CD8-positive, alpha-beta memory T cell (primary cell): ENCODE measurements at regions not wholly inside any gene's neighbourhood (a gene's known extent, or its start where the extent isn't known, plus 50 kb on each side); places are given as distances from the start of the nearest gene placed in this dataset.

Experiments
- CTCF ChIA-PET: fragments of 350-600 bp; sonication (Branson Sonifier 250); formaldehyde crosslinking; loops from one replicate; lab custom pipeline; 2021; ENCODE audit warnings: antibody characterized with exemption; lab: Charles Lee
- POLR2A ChIA-PET: fragments of 350-600 bp; sonication (Branson Sonifier 250); formaldehyde crosslinking; loops from one replicate; lab custom pipeline; 2021; ENCODE audit warnings: antibody characterized with exemption; lab: Charles Lee
- DNase-seq, 5 donors: peaks; one replicate each; pipeline versions ENCODE4 v3.0.0 to v3.0.0-alpha.2; 2020 to 2022; ENCODE audit warnings: mixed read lengths in 1 of 5
- H3K27ac ChIP-seq: one replicate; pipeline ENCODE4 v1.7.0; 2013; ENCODE audit warnings: low read depth, mild to moderate bottlenecking, low read length, moderate library complexity
- H3K27me3 ChIP-seq: 2 replicates; pipeline ENCODE4 v1.7.0; 2013; ENCODE audit warnings: low read length, mild to moderate bottlenecking; ENCODE audit not compliant: insufficient read depth, poor library complexity, severe bottlenecking
- H3K36me3 ChIP-seq: 2 replicates; pipeline ENCODE4 v1.7.0; 2013; ENCODE audit warnings: mild to moderate bottlenecking, low read length, moderate library complexity; ENCODE audit not compliant: insufficient read depth
- H3K4me1 ChIP-seq: 2 replicates; pipeline ENCODE4 v1.7.0; 2013; ENCODE audit warnings: mild to moderate bottlenecking, low read length, moderate library complexity; ENCODE audit not compliant: insufficient read depth
- H3K4me3 ChIP-seq: 2 replicates; pipeline ENCODE4 v1.7.0; 2013; ENCODE audit warnings: mild to moderate bottlenecking, low read length
- H3K9me3 ChIP-seq: 2 replicates; pipeline ENCODE4 v1.7.0; 2013; ENCODE audit warnings: mild to moderate bottlenecking, low read length
- H3K27ac Mint-ChIP-seq, 8 donors: one replicate each; pipeline ENCODE4 v1.8.0; 2020 to 2021; ENCODE audit warnings: mixed read lengths in 8 of 8, mild to moderate bottlenecking in 6 of 8, inconsistent platforms in 3 of 8, moderate library complexity in 3 of 8
- H3K27me3 Mint-ChIP-seq, 2 donors: one replicate each; pipeline ENCODE4 v1.8.0; 2020 to 2021; ENCODE audit warnings: mixed read lengths in 2 of 2, mild to moderate bottlenecking in 1 of 2, moderate library complexity in 1 of 2
- H3K36me3 Mint-ChIP-seq, 3 donors: one replicate each; pipeline ENCODE4 v1.8.0; 2020 to 2021; ENCODE audit warnings: mixed read lengths in 3 of 3, inconsistent platforms in 1 of 3, mild to moderate bottlenecking in 1 of 3
- H3K4me1 Mint-ChIP-seq, 3 donors: one replicate each; pipeline ENCODE4 v1.8.0; 2020 to 2021; ENCODE audit warnings: mixed read lengths in 3 of 3, inconsistent platforms in 1 of 3, mild to moderate bottlenecking in 1 of 3
- H3K4me3 Mint-ChIP-seq, 7 donors: one replicate each; pipeline ENCODE4 v1.8.0; 2020 to 2021; ENCODE audit warnings: mixed read lengths in 7 of 7, mild to moderate bottlenecking in 6 of 7, moderate library complexity in 4 of 7, inconsistent platforms in 2 of 7
- H3K9me3 Mint-ChIP-seq, 5 donors: one replicate each; pipeline ENCODE4 v1.8.0; 2020 to 2022; ENCODE audit warnings: mixed read lengths in 5 of 5, mild to moderate bottlenecking in 3 of 5, moderate library complexity in 2 of 5, inconsistent platforms in 1 of 5

- H3K4me3 Mint-ChIP-seq: no peak overlapping the region
- H3K27me3 Mint-ChIP-seq: no peaks in the 10 kb centered on the region
- no peak for DNase-seq
- ChIA-PET POLR2A (no interaction called here), CTCF (no interaction called here)
- peaks cover 7 to 33% (median 20%) of the 10 kb centered on the region in 5 donors for H3K9me3 Mint-ChIP-seq
- H3K4me3 ChIP-seq: no peak overlapping the region
- no peak overlapping the region for H3K27ac Mint-ChIP-seq
- no peaks in the 10 kb centered on the region for H3K27me3 ChIP-seq
- H3K27ac ChIP-seq: no peak overlapping the region
- no peaks in the 10 kb centered on the region for H3K9me3 ChIP-seq
- no peaks in the 10 kb centered on the region for H3K4me1 Mint-ChIP-seq
- H3K36me3 ChIP-seq: no peaks in the 10 kb centered on the region
- no peaks in the 10 kb centered on the region for H3K36me3 Mint-ChIP-seq
- H3K4me1 ChIP-seq: no peaks in the 10 kb centered on the region
Measured at GRCh38 chr4:132228676-132229075, 920.4 kb upstream of the PCDH10 start.

- Mint-ChIP-seq H3K36me3 (no peaks in the 10 kb centered on the region), H3K27me3 (no peaks in the 10 kb centered on the region), H3K4me3 (no peak overlapping the region), H3K27ac (no peak overlapping the region), H3K9me3 (peaks cover 5 to 21% (median 20%) of the 10 kb centered on the region in 5 donors), H3K4me1 (no peaks in the 10 kb centered on the region)
- Histone ChIP-seq H3K9me3 (no peaks in the 10 kb centered on the region), H3K4me3 (no peak overlapping the region), H3K27ac (no peak overlapping the region), H3K4me1 (no peaks in the 10 kb centered on the region), H3K36me3 (no peaks in the 10 kb centered on the region), H3K27me3 (no peaks in the 10 kb centered on the region)
- ChIA-PET POLR2A (no interaction called here), CTCF (no interaction called here)
- DNase-seq: no peak
Measured at GRCh38 chr4:132230025-132230424, 919.1 kb upstream of the PCDH10 start.

GRCh38 chr4:132238697-132239096 lies 910.4 kb upstream of the PCDH10 start:
- no peak overlapping the region for H3K4me3 Mint-ChIP-seq
- ChIA-PET POLR2A (no interaction called here), CTCF (no interaction called here)
- H3K4me3 ChIP-seq: no peak overlapping the region
- no peaks in the 10 kb centered on the region for H3K36me3 ChIP-seq
- peaks cover 1 to 18% (median 7%) of the 10 kb centered on the region in 5 donors for H3K9me3 Mint-ChIP-seq
- no peaks in the 10 kb centered on the region for H3K36me3 Mint-ChIP-seq
- no peaks in the 10 kb centered on the region for H3K9me3 ChIP-seq
- no peaks in the 10 kb centered on the region for H3K27me3 Mint-ChIP-seq
- H3K27ac ChIP-seq: no peak overlapping the region
- no peaks in the 10 kb centered on the region for H3K27me3 ChIP-seq
- H3K4me1 ChIP-seq: no peaks in the 10 kb centered on the region
- DNase-seq: no peak
- H3K4me1 Mint-ChIP-seq: no peaks in the 10 kb centered on the region
- no peak overlapping the region for H3K27ac Mint-ChIP-seq

GRCh38 chr4:132240081-132240480 lies 909.0 kb upstream of the PCDH10 start:
- Mint-ChIP-seq H3K36me3 (no peaks in the 10 kb centered on the region), H3K27me3 (no peaks in the 10 kb centered on the region), H3K4me3 (no peak overlapping the region), H3K9me3 (peaks cover 1 to 28% (median 8%) of the 10 kb centered on the region in 5 donors), H3K27ac (no peak overlapping the region), H3K4me1 (no peaks in the 10 kb centered on the region)
- no peak for DNase-seq
- no peaks in the 10 kb centered on the region for H3K9me3 ChIP-seq
- CTCF ChIA-PET: no interaction called here
- no peaks in the 10 kb centered on the region for H3K36me3 ChIP-seq
- H3K27me3 ChIP-seq: no peaks in the 10 kb centered on the region
- H3K4me1 ChIP-seq: no peaks in the 10 kb centered on the region
- no peak overlapping the region for H3K27ac ChIP-seq
- POLR2A ChIA-PET: no interaction called here
- no peak overlapping the region for H3K4me3 ChIP-seq

- Mint-ChIP-seq H3K4me1 (no peaks in the 10 kb centered on the region), H3K36me3 (no peaks in the 10 kb centered on the region), H3K4me3 (no peak overlapping the region), H3K27me3 (no peaks in the 10 kb centered on the region), H3K9me3 (peaks cover 3 to 33% (median 7%) of the 10 kb centered on the region in 5 donors), H3K27ac (no peak overlapping the region)
- Histone ChIP-seq H3K4me1 (no peaks in the 10 kb centered on the region), H3K9me3 (no peaks in the 10 kb centered on the region), H3K36me3 (no peaks in the 10 kb centered on the region), H3K4me3 (no peak overlapping the region), H3K27me3 (no peaks in the 10 kb centered on the region), H3K27ac (no peak overlapping the region)
- ChIA-PET POLR2A (no interaction called here), CTCF (no interaction called here)
- no peak for DNase-seq
Measured at GRCh38 chr4:132245319-132245718, 903.8 kb upstream of the PCDH10 start.

GRCh38 chr4:132264176-132264575 lies 884.9 kb upstream of the PCDH10 start:
- H3K27me3 ChIP-seq: no peaks in the 10 kb centered on the region
- no peak overlapping the region for H3K27ac ChIP-seq
- CTCF ChIA-PET: no interaction called here
- no peak overlapping the region for H3K4me3 ChIP-seq
- H3K36me3 ChIP-seq: no peaks in the 10 kb centered on the region
- Mint-ChIP-seq H3K27me3 (no peaks in the 10 kb centered on the region), H3K9me3 (peaks cover 0 to 11% (median 10%) of the 10 kb centered on the region in 5 donors), H3K4me1 (no peaks in the 10 kb centered on the region), H3K36me3 (no peaks in the 10 kb centered on the region), H3K4me3 (no peak overlapping the region), H3K27ac (no peak overlapping the region)
- no peaks in the 10 kb centered on the region for H3K4me1 ChIP-seq
- DNase-seq: no peak
- POLR2A ChIA-PET: no interaction called here
- no peaks in the 10 kb centered on the region for H3K9me3 ChIP-seq

GRCh38 chr4:132266374-132266773 lies 882.7 kb upstream of the PCDH10 start:
- CTCF ChIA-PET: no interaction called here
- no peaks in the 10 kb centered on the region for H3K36me3 Mint-ChIP-seq
- no peaks in the 10 kb centered on the region for H3K4me1 Mint-ChIP-seq
- H3K4me3 Mint-ChIP-seq: no peak overlapping the region
- no peak for DNase-seq
- POLR2A ChIA-PET: no interaction called here
- no peak overlapping the region for H3K27ac ChIP-seq
- H3K27ac Mint-ChIP-seq: no peak overlapping the region
- H3K4me1 ChIP-seq: no peaks in the 10 kb centered on the region
- peaks cover 0 to 13% (median 8%) of the 10 kb centered on the region in 5 donors for H3K9me3 Mint-ChIP-seq
- H3K27me3 ChIP-seq: no peaks in the 10 kb centered on the region
- H3K27me3 Mint-ChIP-seq: no peaks in the 10 kb centered on the region
- H3K36me3 ChIP-seq: no peaks in the 10 kb centered on the region
- no peaks in the 10 kb centered on the region for H3K9me3 ChIP-seq
- no peak overlapping the region for H3K4me3 ChIP-seq

GRCh38 chr4:132267321-132267720 lies 881.8 kb upstream of the PCDH10 start:
- POLR2A ChIA-PET: no interaction called here
- no peaks in the 10 kb centered on the region for H3K36me3 Mint-ChIP-seq
- H3K4me1 Mint-ChIP-seq: no peaks in the 10 kb centered on the region
- Histone ChIP-seq H3K9me3 (no peaks in the 10 kb centered on the region), H3K36me3 (no peaks in the 10 kb centered on the region), H3K4me3 (no peak overlapping the region), H3K27me3 (no peaks in the 10 kb centered on the region), H3K4me1 (no peaks in the 10 kb centered on the region), H3K27ac (no peak overlapping the region)
- H3K27me3 Mint-ChIP-seq: no peaks in the 10 kb centered on the region
- CTCF ChIA-PET: no interaction called here
- H3K9me3 Mint-ChIP-seq: peaks cover 0 to 13% (median 10%) of the 10 kb centered on the region in 5 donors
- H3K27ac Mint-ChIP-seq: no peak overlapping the region
- no peak for DNase-seq
- no peak overlapping the region for H3K4me3 Mint-ChIP-seq
